Breast epithelium (tissue), 4 donors: ENCODE measurements at regions not wholly inside any gene's neighbourhood (a gene's known extent, or its start where the extent isn't known, plus 50 kb on each side); places are given as distances from the start of the nearest gene placed in this dataset.

Source experiments
- DNase-seq, 2 donors: peaks; one replicate each; pipeline ENCODE4 v3.0.0-alpha.2; 2019; ENCODE audit warnings: low spot score in 2 of 2
- H3K27ac ChIP-seq, 2 donors: fragments of 200-600 bp; sonication (generic) in 1 of 2; one replicate each; pipeline ENCODE4 v1.5.1; 2016 to 2019; ENCODE audit warnings: mild to moderate bottlenecking in 1 of 2
- H3K27me3 ChIP-seq, 2 donors: fragments of 200-600 bp; sonication (generic) in 1 of 2; one replicate each; pipeline versions ENCODE4 v1.5.1 to v1.6.0; 2017 to 2019; ENCODE audit warnings: control low read depth in 1 of 2, mild to moderate bottlenecking in 1 of 2
- H3K36me3 ChIP-seq: fragments of 200-600 bp; one replicate; pipeline ENCODE4 v1.5.1; 2019
- H3K4me1 ChIP-seq, 2 donors: fragments of 200-600 bp; sonication (generic); one replicate each; pipeline ENCODE4 v1.5.1; 2016 to 2019; ENCODE audit warnings: control low read depth in 1 of 2
- H3K4me3 ChIP-seq, 3 donors: fragments of 200-600 bp; sonication (generic); 1 replicate in 2 of 3; 2 replicates in 1 of 3; pipeline ENCODE4 v1.5.1; 2016 to 2019; ENCODE audit warnings: mild to moderate bottlenecking in 3 of 3, moderate library complexity in 2 of 3
- H3K9me3 ChIP-seq, 2 donors: fragments of 200-600 bp; sonication (generic) in 1 of 2; one replicate each; pipeline ENCODE4 v1.5.1; 2016 to 2019; ENCODE audit warnings: control low read depth in 1 of 2
- CTCF ChIP-seq, 3 donors: fragments of 450-650 bp; IDR thresholded peaks; one replicate each; pipeline ENCODE4 v1.5.1; 2016 to 2017; ENCODE audit warnings: antibody characterized with exemption in 3 of 3, mild to moderate bottlenecking in 3 of 3, moderate library complexity in 3 of 3
- POLR2A ChIP-seq: fragments of 450-650 bp; IDR thresholded peaks from one replicate; pipeline ENCODE4 v1.6.1; 2016; ENCODE audit warnings: antibody characterized with exemption, mild to moderate bottlenecking, moderate library complexity
- POLR2AphosphoS5 ChIP-seq, 3 donors: sonication (generic); formaldehyde crosslinking; IDR thresholded peaks; one replicate each; pipeline ENCODE4 v1.6.1; 2017; ENCODE audit warnings: antibody characterized with exemption in 3 of 3
- intact Hi-C: fragments of 100-400 bp; cut with DNase I; formaldehyde crosslinking; loops from one replicate; pipeline ENCODE4 v1.15.1; 2023; ENCODE audit warnings: low total_unique reads

GRCh38 chr6:126232671-126233070 is 107.2 kb upstream of the CENPW start:
- TF ChIP-seq POLR2AphosphoS5 (IDR thresholded peaks at IDR 0.05), result no peak
- H3K9me3 ChIP-seq, result no peaks in the 10 kb centered on the region
- no peaks in the 10 kb centered on the region for H3K4me1 ChIP-seq
- H3K36me3 ChIP-seq, result no peaks in the 10 kb centered on the region
- no peak for DNase-seq
- no peaks in the 10 kb centered on the region for H3K27me3 ChIP-seq
- no peak overlapping the region for H3K4me3 ChIP-seq
- no peak overlapping the region for H3K27ac ChIP-seq
- intact Hi-C loops, result no loop called here

GRCh38 chr6:126233192-126233591 is 106.7 kb upstream of the CENPW start:
- H3K4me1 ChIP-seq, result no peaks in the 10 kb centered on the region
- no peak for DNase-seq
- H3K36me3 ChIP-seq, result no peaks in the 10 kb centered on the region
- no peaks in the 10 kb centered on the region for H3K9me3 ChIP-seq
- H3K27ac ChIP-seq, result no peak overlapping the region
- H3K4me3 ChIP-seq, result no peak overlapping the region
- TF ChIP-seq POLR2A (no peak), CTCF (IDR thresholded peaks at IDR 0.05) (no peak), POLR2AphosphoS5 (IDR thresholded peaks at IDR 0.05) (no peak)
- H3K27me3 ChIP-seq, result no peaks in the 10 kb centered on the region
- intact Hi-C loops, result no loop called here

- intact Hi-C loops, result no loop called here
- Histone ChIP-seq H3K4me1 (no peaks in the 10 kb centered on the region), H3K9me3 (peaks cover 4 to 5% of the 10 kb centered on the region in 2 donors), H3K36me3 (no peaks in the 10 kb centered on the region), H3K27ac (no peak overlapping the region), H3K4me3 (no peak overlapping the region), H3K27me3 (no peaks in the 10 kb centered on the region)
- DNase-seq, result no peak
- no peak for TF ChIP-seq POLR2AphosphoS5 (IDR thresholded peaks at IDR 0.05)
- no peak for TF ChIP-seq CTCF (IDR thresholded peaks at IDR 0.05)
These were observed 104.6 kb upstream of the CENPW start for GRCh38 chr6:126235363-126235762.

- Histone ChIP-seq H3K4me1 (no peaks in the 10 kb centered on the region), H3K36me3 (no peaks in the 10 kb centered on the region), H3K4me3 (no peak overlapping the region), H3K27me3 (no peaks in the 10 kb centered on the region), H3K27ac (no peak overlapping the region), H3K9me3 (peaks cover 9 to 10% of the 10 kb centered on the region in 2 donors)
- intact Hi-C loops, result no loop called here
- no peak for DNase-seq
- TF ChIP-seq POLR2A, result no peak
- TF ChIP-seq POLR2AphosphoS5 (IDR thresholded peaks at IDR 0.05), result no peak
- no peak for TF ChIP-seq CTCF (IDR thresholded peaks at IDR 0.05)
These were observed 94.8 kb upstream of the CENPW start for GRCh38 chr6:126245077-126245476.

GRCh38 chr6:126252154-126252553 is 87.8 kb upstream of the CENPW start:
- DNase-seq, result no peak
- Histone ChIP-seq H3K36me3 (no peaks in the 10 kb centered on the region), H3K4me3 (no peak overlapping the region), H3K27ac (no peak overlapping the region), H3K9me3 (peaks cover 0 to 8% of the 10 kb centered on the region in 2 donors), H3K27me3 (no peaks in the 10 kb centered on the region), H3K4me1 (no peaks in the 10 kb centered on the region)
- no peak for TF ChIP-seq POLR2AphosphoS5 (IDR thresholded peaks at IDR 0.05)
- TF ChIP-seq POLR2A, result no peak
- TF ChIP-seq CTCF (IDR thresholded peaks at IDR 0.05), result no peak
- intact Hi-C loops, result no loop called here

GRCh38 chr6:126253431-126253830 is 86.5 kb upstream of the CENPW start:
- no peak for DNase-seq
- intact Hi-C loops, result no loop called here
- TF ChIP-seq CTCF (IDR thresholded peaks at IDR 0.05) (no peak), POLR2A (no peak), POLR2AphosphoS5 (IDR thresholded peaks at IDR 0.05) (no peak)
- Histone ChIP-seq H3K36me3 (no peaks in the 10 kb centered on the region), H3K27me3 (no peaks in the 10 kb centered on the region), H3K4me3 (no peak overlapping the region), H3K9me3 (peaks cover 0 to 15% of the 10 kb centered on the region in 2 donors), H3K4me1 (no peaks in the 10 kb centered on the region), H3K27ac (no peak overlapping the region)
